ENCODE measurements at regions not wholly inside any gene's neighbourhood (a gene's known extent, or its start where the extent isn't known, plus 50 kb on each side); places are given as distances from the start of the nearest gene placed in this dataset.

- no peak overlapping the region for H3K4me3 ChIP-seq (ENCODE audit: severe bottlenecking)
- DNase-seq (ENCODE audit: low spot score) (no peak), ATAC-seq (ENCODE audit: low read depth) (no peak)
- H3K9me3 ChIP-seq (ENCODE audit: severe bottlenecking): no peaks in the 10 kb centered on the region
- no peaks in the 10 kb centered on the region for H3K27me3 ChIP-seq (ENCODE audit: insufficient read depth, poor library complexity, severe bottlenecking)
- H3K27ac ChIP-seq (ENCODE audit: poor library complexity, severe bottlenecking): no peak overlapping the region
- H3K36me3 ChIP-seq (ENCODE audit: low read depth): no peaks in the 10 kb centered on the region
- H3K4me1 ChIP-seq (ENCODE audit: insufficient read depth, poor library complexity, severe bottlenecking): no peaks in the 10 kb centered on the region
- no peak for TF ChIP-seq CTCF (IDR thresholded peaks at IDR 0.05; ENCODE audit: poor library complexity, severe bottlenecking)
Observed at GRCh38 chr12:24522736-24523135, 426.2 kb downstream of the BCAT1 start.

GRCh38 chr12:24519759-24520158, 429.1 kb downstream of the BCAT1 start:
- DNase-seq (ENCODE audit: low spot score) (no peak), ATAC-seq (ENCODE audit: low read depth) (no peak)
- Histone ChIP-seq H3K27ac (ENCODE audit: poor library complexity, severe bottlenecking) (no peak overlapping the region), H3K36me3 (ENCODE audit: low read depth) (no peaks in the 10 kb centered on the region), H3K27me3 (ENCODE audit: insufficient read depth, poor library complexity, severe bottlenecking) (no peaks in the 10 kb centered on the region), H3K4me1 (ENCODE audit: insufficient read depth, poor library complexity, severe bottlenecking) (no peaks in the 10 kb centered on the region), H3K9me3 (ENCODE audit: severe bottlenecking) (no peaks in the 10 kb centered on the region), H3K4me3 (ENCODE audit: severe bottlenecking) (no peak overlapping the region)
- no peak for TF ChIP-seq CTCF (IDR thresholded peaks at IDR 0.05; ENCODE audit: poor library complexity, severe bottlenecking)

- no peak for TF ChIP-seq CTCF (IDR thresholded peaks at IDR 0.05; ENCODE audit: poor library complexity, severe bottlenecking)
Observed at GRCh38 chr12:24517000-24517399, 431.9 kb downstream of the BCAT1 start.

GRCh38 chr12:24510581-24511125, 438.2 kb downstream of the BCAT1 start:
- Histone ChIP-seq H3K36me3 (ENCODE audit: low read depth) (no peaks in the 10 kb centered on the region), H3K27ac (ENCODE audit: poor library complexity, severe bottlenecking) (no peak overlapping the region), H3K27me3 (ENCODE audit: insufficient read depth, poor library complexity, severe bottlenecking) (no peaks in the 10 kb centered on the region), H3K4me3 (ENCODE audit: severe bottlenecking) (no peak overlapping the region), H3K4me1 (ENCODE audit: insufficient read depth, poor library complexity, severe bottlenecking) (no peaks in the 10 kb centered on the region), H3K9me3 (ENCODE audit: severe bottlenecking) (no peaks in the 10 kb centered on the region)
- ATAC-seq (ENCODE audit: low read depth) (no peak), DNase-seq (ENCODE audit: low spot score) (no peak)
- no peak for TF ChIP-seq CTCF (IDR thresholded peaks at IDR 0.05; ENCODE audit: poor library complexity, severe bottlenecking)

More at GRCh38 chr12:24517000-24517399, 431.9 kb downstream of the BCAT1 start:
- DNase-seq (ENCODE audit: low spot score) (no peak), ATAC-seq (ENCODE audit: low read depth) (no peak)
- Histone ChIP-seq H3K9me3 (ENCODE audit: severe bottlenecking) (no peaks in the 10 kb centered on the region), H3K27me3 (ENCODE audit: insufficient read depth, poor library complexity, severe bottlenecking) (no peaks in the 10 kb centered on the region), H3K36me3 (ENCODE audit: low read depth) (no peaks in the 10 kb centered on the region), H3K27ac (ENCODE audit: poor library complexity, severe bottlenecking) (no peak overlapping the region), H3K4me1 (ENCODE audit: insufficient read depth, poor library complexity, severe bottlenecking) (no peaks in the 10 kb centered on the region), H3K4me3 (ENCODE audit: severe bottlenecking) (no peak overlapping the region)

- H3K9me3 ChIP-seq (ENCODE audit: severe bottlenecking): no peaks in the 10 kb centered on the region
- TF ChIP-seq CTCF (IDR thresholded peaks at IDR 0.05; ENCODE audit: poor library complexity, severe bottlenecking): no peak
- DNase-seq (ENCODE audit: low spot score): no peak
- no peak overlapping the region for H3K4me3 ChIP-seq (ENCODE audit: severe bottlenecking)
- no peaks in the 10 kb centered on the region for H3K27me3 ChIP-seq (ENCODE audit: insufficient read depth, poor library complexity, severe bottlenecking)
- no peaks in the 10 kb centered on the region for H3K4me1 ChIP-seq (ENCODE audit: insufficient read depth, poor library complexity, severe bottlenecking)
- no peak for ATAC-seq (ENCODE audit: low read depth)
- no peak overlapping the region for H3K27ac ChIP-seq (ENCODE audit: poor library complexity, severe bottlenecking)
- H3K36me3 ChIP-seq (ENCODE audit: low read depth): no peaks in the 10 kb centered on the region
Observed at GRCh38 chr12:24507827-24508226, 441.1 kb downstream of the BCAT1 start.

Data from RWPE2 (cell line).